Choroid plexus epithelial cell (primary cell): ENCODE measurements at regions not wholly inside any gene's neighbourhood (a gene's known extent, or its start where the extent isn't known, plus 50 kb on each side); places are given as distances from the start of the nearest gene placed in this dataset.
A peak's percentile ranks its signal among the peaks of the same experiment; 100 is the strongest.

Experiments
- DNase-seq: peaks from one replicate; pipeline ENCODE4 v3.0.0-alpha.2; 2010; ENCODE audit warnings: low read depth
- H3K4me3 ChIP-seq: 2 replicates; pipeline ENCODE4 v1.5.1; 2011; ENCODE audit warnings: low read depth, mild to moderate bottlenecking, control low read depth, low read length, moderate library complexity
- CTCF ChIP-seq: conservative IDR thresholded peaks from 2 replicates; pipeline ENCODE4 v1.5.1; 2011; ENCODE audit warnings: low read depth, mild to moderate bottlenecking, control low read depth, inconsistent platforms, low read length, moderate library complexity

- peak; percentile 37 for DNase-seq
- H3K4me3 ChIP-seq = no peak overlapping the region
- TF ChIP-seq CTCF = no peak
Observed at GRCh38 chr5:74556631-74557595, 83.6 kb downstream of the ENC1 start.

GRCh38 chr5:74556006-74556405 is 84.5 kb downstream of the ENC1 start:
- no peak overlapping the region for H3K4me3 ChIP-seq
- TF ChIP-seq CTCF = no peak
- no peak for DNase-seq

- DNase-seq = no peak
- no peak for TF ChIP-seq CTCF
- H3K4me3 ChIP-seq = no peak overlapping the region
Observed at GRCh38 chr5:74552101-74552500, 88.4 kb downstream of the ENC1 start.

- no peak for TF ChIP-seq CTCF
- no peak overlapping the region for H3K4me3 ChIP-seq
- DNase-seq = no peak
Observed at GRCh38 chr5:74550927-74551326, 89.6 kb downstream of the ENC1 start.

- no peak for DNase-seq
- no peak overlapping the region for H3K4me3 ChIP-seq
- TF ChIP-seq CTCF = no peak
Observed at GRCh38 chr5:74549384-74549783, 91.1 kb downstream of the ENC1 start.

GRCh38 chr5:74546796-74547195 is 93.7 kb downstream of the ENC1 start:
- no peak overlapping the region for H3K4me3 ChIP-seq
- DNase-seq = peak; percentile 8
- no peak for TF ChIP-seq CTCF

GRCh38 chr5:74544811-74545210 is 95.7 kb downstream of the ENC1 start:
- no peak overlapping the region for H3K4me3 ChIP-seq
- no peak for DNase-seq
- TF ChIP-seq CTCF = no peak
